GM18951 (cell line): ENCODE measurements at regions not wholly inside any gene's neighbourhood (a gene's known extent, or its start where the extent isn't known, plus 50 kb on each side); places are given as distances from the start of the nearest gene placed in this dataset.

Source experiments
- POLR2A ChIP-seq: IDR thresholded peaks from 4 replicates; pipeline ENCODE4 v1.6.1; 2011; ENCODE audit warnings: mild to moderate bottlenecking; ENCODE audit not compliant: insufficient read length, insufficient read depth; ENCODE audit errors: extremely low read depth
- in situ Hi-C: fragments of 300-500 bp; cut with MboI; formaldehyde crosslinking; loops from one replicate; pipeline ENCODE4 v1.12.0; 2022; ENCODE audit warnings: low sequenced_read_pairs, mixed read lengths, inconsistent platforms; ENCODE audit not compliant: unreplicated experiment

GRCh38 chr10:8776926-8777622, 722.6 kb downstream of the GATA3 start:
- in situ Hi-C loops = no loop called here
- no peak for TF ChIP-seq POLR2A

- in situ Hi-C loops = no loop called here
- no peak for TF ChIP-seq POLR2A
Measured at GRCh38 chr10:8778713-8779112, 724.2 kb downstream of the GATA3 start.

- in situ Hi-C loops = no loop called here
- TF ChIP-seq POLR2A = no peak
Measured at GRCh38 chr10:8787649-8788048, 733.2 kb downstream of the GATA3 start.

GRCh38 chr10:8790390-8790789, 735.9 kb downstream of the GATA3 start:
- no peak for TF ChIP-seq POLR2A
- in situ Hi-C loops = no loop called here

GRCh38 chr10:8794860-8795259, 740.4 kb downstream of the GATA3 start:
- TF ChIP-seq POLR2A = no peak
- in situ Hi-C loops = no loop called here

- no peak for TF ChIP-seq POLR2A
- in situ Hi-C loops = no loop called here
Measured at GRCh38 chr10:8800426-8800825, 745.9 kb downstream of the GATA3 start.

GRCh38 chr10:8803992-8804391, 749.5 kb downstream of the GATA3 start:
- no peak for TF ChIP-seq POLR2A
- in situ Hi-C loops = no loop called here

GRCh38 chr10:8810677-8811076, 756.2 kb downstream of the GATA3 start:
- in situ Hi-C loops = no loop called here
- no peak for TF ChIP-seq POLR2A

- in situ Hi-C loops = no loop called here
- TF ChIP-seq POLR2A = no peak
Measured at GRCh38 chr10:8811201-8811600, 756.7 kb downstream of the GATA3 start.

GRCh38 chr10:8815969-8816368, 761.5 kb downstream of the GATA3 start:
- in situ Hi-C loops = no loop called here
- no peak for TF ChIP-seq POLR2A

GRCh38 chr10:8817299-8817698, 762.8 kb downstream of the GATA3 start:
- TF ChIP-seq POLR2A = no peak
- in situ Hi-C loops = no loop called here

GRCh38 chr10:8825611-8826010, 771.1 kb downstream of the GATA3 start:
- in situ Hi-C loops = no loop called here
- TF ChIP-seq POLR2A = no peak

- TF ChIP-seq POLR2A = no peak
- in situ Hi-C loops = no loop called here
Measured at GRCh38 chr10:8829592-8829991, 775.1 kb downstream of the GATA3 start.

GRCh38 chr10:8830048-8830447, 775.6 kb downstream of the GATA3 start:
- no peak for TF ChIP-seq POLR2A
- in situ Hi-C loops = no loop called here

GRCh38 chr10:8830876-8831275, 776.4 kb downstream of the GATA3 start:
- no peak for TF ChIP-seq POLR2A
- in situ Hi-C loops = no loop called here
